ENCODE measurements at regions not wholly inside any gene's neighbourhood (a gene's known extent, or its start where the extent isn't known, plus 50 kb on each side); places are given as distances from the start of the nearest gene placed in this dataset.
A peak's percentile ranks its signal among the peaks of the same experiment; 100 is the strongest.

DNA sequence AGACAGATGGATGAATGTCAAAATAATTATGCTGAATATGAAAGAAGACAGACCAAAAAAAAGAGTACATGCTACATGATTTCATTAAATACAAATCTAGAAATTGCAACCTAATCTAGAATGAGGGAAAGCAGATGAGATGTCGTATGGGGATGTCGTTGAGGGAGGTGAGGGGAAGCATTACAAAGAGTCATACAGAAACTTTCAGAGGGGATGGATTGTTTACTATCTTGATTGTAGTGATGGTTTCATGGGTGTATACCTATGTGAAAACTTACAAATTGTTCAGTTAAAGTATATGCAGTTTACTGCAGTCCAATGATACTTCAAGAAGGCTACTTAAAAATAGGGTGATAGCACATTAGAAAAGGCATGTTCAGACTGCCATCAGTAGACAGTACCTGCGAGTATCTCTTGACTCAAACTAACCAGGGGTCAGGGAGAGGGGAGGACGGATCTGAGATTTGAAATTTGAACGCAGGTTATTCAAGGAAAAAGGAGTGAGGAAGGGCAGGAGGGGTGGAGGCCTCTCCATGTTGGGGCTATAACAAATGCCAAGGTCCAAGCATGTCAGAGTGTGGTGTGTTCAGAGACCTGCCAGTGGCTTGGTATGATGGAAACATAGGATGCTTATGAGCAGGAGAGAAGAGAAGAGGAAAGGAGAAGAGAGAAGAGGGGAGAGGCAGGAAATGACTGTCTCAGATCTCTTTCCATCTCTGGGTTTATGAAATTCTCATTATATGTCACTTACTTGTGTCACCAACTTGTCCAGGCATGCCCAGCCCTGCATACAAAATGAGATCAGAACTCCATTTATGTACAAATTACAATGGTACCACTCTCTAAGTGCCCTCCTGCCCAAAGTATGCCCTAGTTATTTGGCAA is 257.3 kb upstream of the CXCR4 start:
- Mint-ChIP-seq H3K27me3 (ENCODE audit: low read depth) (no peaks in the 10 kb centered on the region), H3K4me1 (ENCODE audit: low read depth) (peaks cover 48% of the 10 kb centered on the region), H3K36me3 (ENCODE audit: low read depth) (peaks cover 8% of the 10 kb centered on the region), H3K4me3 (peak overlapping the region; percentile 52), H3K9me3 (no peaks in the 10 kb centered on the region), H3K27ac (peak overlapping the region; percentile 92)

DNA sequence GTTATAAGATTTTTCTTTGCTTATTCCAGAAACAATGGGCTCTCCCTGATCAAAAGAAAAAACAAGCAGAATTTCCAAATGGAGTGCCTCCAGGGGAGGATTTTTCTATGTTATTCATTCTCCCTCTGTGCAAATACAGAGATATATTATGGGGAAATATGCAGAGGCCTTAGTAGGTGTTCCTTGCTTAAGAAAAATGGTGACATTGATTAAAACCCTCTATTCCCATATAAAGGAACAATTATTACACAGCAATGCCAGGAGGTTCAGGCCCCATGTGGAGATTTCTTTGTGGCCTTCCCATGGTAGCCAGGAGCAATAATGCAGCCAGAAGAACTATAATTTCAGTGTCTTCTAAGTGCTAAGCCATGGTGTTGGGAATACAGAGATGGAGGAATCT is 255.9 kb upstream of the CXCR4 start:
- peaks cover 4% of the 10 kb centered on the region for H3K9me3 Mint-ChIP-seq
- H3K4me1 Mint-ChIP-seq (ENCODE audit: low read depth): peaks cover 49% of the 10 kb centered on the region
- no peak overlapping the region for H3K4me3 Mint-ChIP-seq
- H3K27me3 Mint-ChIP-seq (ENCODE audit: low read depth): no peaks in the 10 kb centered on the region
- peaks cover 10% of the 10 kb centered on the region for H3K36me3 Mint-ChIP-seq (ENCODE audit: low read depth)
- H3K27ac Mint-ChIP-seq: no peak overlapping the region

DNA sequence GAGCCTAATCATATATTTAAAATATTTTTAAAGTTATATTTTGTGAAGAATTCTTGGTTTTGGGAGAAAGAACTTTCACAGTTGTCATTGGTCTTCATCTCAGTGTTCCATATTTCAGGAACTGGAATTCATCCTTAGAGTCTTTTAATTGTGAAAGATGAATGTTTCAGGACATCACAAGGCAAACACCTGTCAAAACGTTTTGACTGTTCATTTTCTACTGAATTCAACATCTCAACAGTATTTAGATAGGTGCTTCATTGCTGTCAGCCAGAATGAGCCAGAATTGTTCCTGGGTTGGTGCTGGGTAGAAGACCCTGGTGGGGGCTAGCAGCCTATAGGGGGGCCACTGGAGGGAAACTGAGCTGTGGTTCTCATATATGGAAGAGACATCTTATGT is 255.1 kb upstream of the CXCR4 start:
- Mint-ChIP-seq H3K36me3 (ENCODE audit: low read depth) (peaks cover 12% of the 10 kb centered on the region), H3K9me3 (peaks cover 7% of the 10 kb centered on the region), H3K27ac (no peak overlapping the region), H3K4me3 (no peak overlapping the region), H3K4me1 (ENCODE audit: low read depth) (peaks cover 44% of the 10 kb centered on the region), H3K27me3 (ENCODE audit: low read depth) (no peaks in the 10 kb centered on the region)

DNA sequence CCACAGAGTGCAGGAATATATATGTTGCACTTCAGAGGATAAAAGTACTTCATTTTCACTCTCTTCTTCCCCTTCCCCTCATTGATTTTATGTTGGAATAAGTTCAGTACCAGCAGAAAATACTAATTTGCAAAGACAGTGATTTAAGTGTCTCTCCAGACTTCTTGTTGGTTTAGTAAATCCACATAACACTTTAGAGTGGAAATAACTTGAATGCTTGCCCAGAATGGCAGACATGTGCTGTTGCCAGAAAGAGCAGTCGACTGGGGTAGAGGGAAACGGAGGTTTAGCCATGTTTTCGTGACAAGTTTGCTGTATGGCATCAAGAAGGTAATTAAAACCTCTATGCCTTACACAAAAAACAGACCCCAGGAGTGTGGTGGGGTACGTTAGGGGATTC is 246.0 kb upstream of the CXCR4 start:
- H3K4me1 Mint-ChIP-seq (ENCODE audit: low read depth): peaks cover 21% of the 10 kb centered on the region
- peaks cover 11% of the 10 kb centered on the region for H3K9me3 Mint-ChIP-seq
- H3K4me3 Mint-ChIP-seq: no peak overlapping the region
- peaks cover 3% of the 10 kb centered on the region for H3K27me3 Mint-ChIP-seq (ENCODE audit: low read depth)
- peaks cover 6% of the 10 kb centered on the region for H3K36me3 Mint-ChIP-seq (ENCODE audit: low read depth)
- H3K27ac Mint-ChIP-seq: no peak overlapping the region

DNA sequence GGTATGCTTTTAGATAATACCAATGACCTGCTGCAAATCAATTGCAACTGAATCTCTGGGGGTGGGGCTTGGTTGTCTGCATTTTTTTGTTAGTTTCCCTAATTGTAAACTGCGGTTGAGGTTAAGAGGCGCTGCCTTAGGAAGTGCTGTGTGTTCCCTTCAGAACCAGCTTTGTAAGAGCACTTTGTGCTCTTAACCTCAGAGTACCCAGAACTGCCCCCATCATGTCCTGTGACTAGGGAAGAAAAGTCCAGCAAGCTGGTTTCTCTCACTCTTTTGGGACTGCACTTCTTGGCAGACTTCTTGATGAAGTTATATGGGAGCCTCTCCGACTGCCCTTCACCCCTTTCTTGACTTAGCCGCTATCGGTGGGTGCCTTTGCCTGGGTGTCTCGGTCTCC is 245.5 kb upstream of the CXCR4 start:
- Mint-ChIP-seq H3K36me3 (ENCODE audit: low read depth) (peaks cover 4% of the 10 kb centered on the region), H3K27me3 (ENCODE audit: low read depth) (peaks cover 3% of the 10 kb centered on the region), H3K4me3 (no peak overlapping the region), H3K4me1 (ENCODE audit: low read depth) (peaks cover 21% of the 10 kb centered on the region), H3K9me3 (peaks cover 8% of the 10 kb centered on the region), H3K27ac (no peak overlapping the region)

DNA sequence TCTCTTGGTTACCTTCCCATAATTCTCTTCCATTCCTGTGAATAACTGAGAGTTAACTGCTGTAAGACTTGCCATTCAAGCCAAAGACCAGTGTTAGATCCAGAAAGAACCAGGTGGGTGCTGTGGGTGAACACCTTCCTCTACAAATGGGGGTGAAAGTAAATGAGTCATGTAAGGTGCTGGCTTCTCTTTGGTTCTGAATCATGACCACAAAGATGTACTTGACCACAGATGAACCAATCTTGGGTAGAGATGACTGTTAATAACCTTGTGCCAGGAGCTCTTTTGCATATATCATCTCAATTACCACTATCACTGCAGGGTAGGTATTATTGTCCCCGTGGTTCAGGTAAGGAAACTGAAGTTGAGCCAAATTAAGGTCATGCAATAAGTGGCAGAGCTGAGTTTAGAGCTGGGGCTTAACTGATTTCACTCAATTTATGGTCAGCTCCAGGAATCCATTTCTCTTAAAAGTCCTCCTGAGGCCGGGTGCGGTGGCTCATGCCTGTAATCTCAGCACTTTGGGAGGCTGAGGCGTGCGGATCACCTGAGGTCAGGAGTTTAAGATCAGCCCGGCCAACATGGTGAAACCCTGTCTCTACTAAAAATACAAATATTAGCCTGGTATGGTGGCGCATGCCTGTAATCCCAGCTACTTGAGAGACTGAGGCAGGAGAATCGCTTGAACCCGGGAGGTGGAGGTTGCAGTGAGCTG is 244.9 kb upstream of the CXCR4 start:
- H3K27ac Mint-ChIP-seq: peak overlapping the region; percentile 6
- peaks cover 3% of the 10 kb centered on the region for H3K27me3 Mint-ChIP-seq (ENCODE audit: low read depth)
- peak overlapping the region; percentile 1 for H3K4me3 Mint-ChIP-seq
- H3K4me1 Mint-ChIP-seq (ENCODE audit: low read depth): peaks cover 21% of the 10 kb centered on the region
- H3K36me3 Mint-ChIP-seq (ENCODE audit: low read depth): peaks cover 3% of the 10 kb centered on the region
- H3K9me3 Mint-ChIP-seq: peaks cover 7% of the 10 kb centered on the region

DNA sequence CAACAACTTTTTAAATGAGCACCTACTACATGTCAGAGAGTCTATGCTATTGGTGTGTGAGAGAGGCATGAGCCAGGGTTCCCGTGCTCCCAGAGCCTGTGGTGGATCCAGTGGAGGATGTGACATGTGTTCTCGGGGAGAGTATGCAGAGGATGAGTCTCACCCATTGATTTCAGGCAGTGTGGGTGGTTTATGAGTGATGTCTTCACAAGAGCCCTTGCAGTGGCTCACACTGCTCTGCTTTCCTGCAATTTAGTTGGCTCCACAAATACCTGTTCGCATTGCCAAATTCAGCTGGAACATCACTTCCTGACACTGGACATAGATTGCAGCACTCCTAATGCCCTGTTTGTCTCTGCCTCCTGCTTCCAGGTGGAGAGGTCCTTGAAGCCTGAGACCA is 243.6 kb upstream of the CXCR4 start:
- Mint-ChIP-seq H3K9me3 (no peaks in the 10 kb centered on the region), H3K36me3 (ENCODE audit: low read depth) (no peaks in the 10 kb centered on the region), H3K4me1 (ENCODE audit: low read depth) (peaks cover 21% of the 10 kb centered on the region), H3K27ac (no peak overlapping the region), H3K4me3 (no peak overlapping the region), H3K27me3 (ENCODE audit: low read depth) (peaks cover 3% of the 10 kb centered on the region)

DNA sequence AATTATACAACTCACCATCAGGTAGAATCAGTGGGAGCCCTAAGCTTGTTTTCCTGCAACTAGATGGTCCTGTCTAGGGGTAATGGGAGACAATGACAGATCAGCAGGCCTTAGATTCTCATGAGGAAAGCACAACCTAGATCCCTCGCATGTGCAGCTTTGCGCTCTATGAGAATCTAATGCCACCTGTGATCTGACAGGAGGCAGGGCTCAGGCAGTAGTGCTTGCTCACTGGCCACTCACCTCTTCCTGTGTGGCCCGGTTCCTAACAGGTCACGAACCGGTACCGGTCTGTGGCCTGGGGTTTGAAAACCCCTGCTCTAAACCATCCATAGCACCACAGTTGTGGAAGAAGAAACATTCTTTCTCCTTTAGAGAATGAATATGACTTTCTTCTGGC is 242.8 kb upstream of the CXCR4 start:
- Mint-ChIP-seq H3K27me3 (ENCODE audit: low read depth) (peaks cover 8% of the 10 kb centered on the region), H3K36me3 (ENCODE audit: low read depth) (no peaks in the 10 kb centered on the region), H3K4me3 (no peak overlapping the region), H3K4me1 (ENCODE audit: low read depth) (peaks cover 21% of the 10 kb centered on the region), H3K9me3 (no peaks in the 10 kb centered on the region), H3K27ac (no peak overlapping the region)

DNA sequence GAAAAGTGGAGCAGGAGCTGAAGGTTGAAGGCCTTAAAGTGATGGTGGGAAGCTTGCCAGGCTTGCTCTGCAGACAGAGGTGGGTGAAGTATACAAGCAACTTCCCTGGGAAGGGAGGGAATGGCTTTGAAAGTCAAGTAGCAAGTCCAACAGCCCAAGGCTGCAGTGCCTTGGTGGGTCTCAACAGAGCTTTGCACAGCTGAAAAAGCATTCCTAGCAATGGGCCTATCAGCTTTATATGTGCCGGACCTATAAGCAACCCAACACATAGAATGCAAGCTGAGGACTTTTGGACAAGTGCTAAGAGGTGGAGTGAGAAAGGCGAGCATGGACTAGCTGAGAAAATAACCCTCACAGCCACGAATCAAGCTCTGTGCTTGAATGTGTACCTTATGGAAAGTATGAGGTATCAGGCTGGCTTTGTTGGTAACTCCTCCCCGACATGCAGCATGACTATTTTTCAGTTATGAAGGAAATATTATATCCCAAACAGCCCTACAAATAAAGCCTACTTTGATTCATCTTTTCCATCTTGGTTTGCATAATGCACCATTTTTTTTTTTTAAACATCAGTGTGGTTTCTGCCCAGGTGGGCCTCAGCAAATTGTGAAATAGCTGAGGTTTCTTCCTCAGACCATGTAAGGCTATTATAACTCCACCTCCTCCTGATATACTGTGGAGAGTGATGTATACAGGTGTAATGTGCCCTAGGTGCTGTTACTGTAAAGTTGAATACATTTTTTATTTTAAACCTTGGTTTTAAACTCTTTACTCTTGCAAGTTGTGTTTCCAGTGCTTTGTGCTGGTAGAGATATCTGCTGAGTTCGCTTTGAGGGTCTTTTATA is 241.4 kb upstream of the CXCR4 start:
- H3K27ac Mint-ChIP-seq: no peak overlapping the region
- peaks cover 21% of the 10 kb centered on the region for H3K4me1 Mint-ChIP-seq (ENCODE audit: low read depth)

DNA sequence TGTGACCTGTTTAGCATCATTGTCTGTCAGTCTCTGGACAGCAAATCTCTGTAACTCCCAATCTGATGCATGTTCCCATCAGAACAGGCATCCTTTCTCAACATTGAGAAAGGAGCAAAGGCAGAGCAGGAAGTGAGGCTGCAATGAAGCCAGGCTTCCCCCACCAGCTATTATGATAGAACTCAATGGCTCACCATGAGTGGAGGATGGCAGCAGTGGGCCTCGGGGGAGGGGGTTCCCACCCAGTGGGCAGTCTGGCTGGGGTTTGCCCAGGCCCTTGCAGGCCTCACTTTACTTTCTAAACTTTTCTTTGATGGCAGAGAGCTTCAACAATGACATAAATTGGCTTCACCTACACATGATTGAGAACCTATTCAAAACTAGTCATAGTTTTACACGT is 240.6 kb upstream of the CXCR4 start:
- peaks cover 7% of the 10 kb centered on the region for H3K27me3 Mint-ChIP-seq (ENCODE audit: low read depth)
- no peak overlapping the region for H3K27ac Mint-ChIP-seq
- no peaks in the 10 kb centered on the region for H3K9me3 Mint-ChIP-seq
- H3K4me3 Mint-ChIP-seq: no peak overlapping the region
- peaks cover 16% of the 10 kb centered on the region for H3K4me1 Mint-ChIP-seq (ENCODE audit: low read depth)
- no peaks in the 10 kb centered on the region for H3K36me3 Mint-ChIP-seq (ENCODE audit: low read depth)

More for the DNA sequence above, 241.4 kb upstream of the CXCR4 start:
- Mint-ChIP-seq H3K9me3 (no peaks in the 10 kb centered on the region), H3K36me3 (ENCODE audit: low read depth) (no peaks in the 10 kb centered on the region), H3K27me3 (ENCODE audit: low read depth) (peaks cover 7% of the 10 kb centered on the region), H3K4me3 (no peak overlapping the region)

DNA sequence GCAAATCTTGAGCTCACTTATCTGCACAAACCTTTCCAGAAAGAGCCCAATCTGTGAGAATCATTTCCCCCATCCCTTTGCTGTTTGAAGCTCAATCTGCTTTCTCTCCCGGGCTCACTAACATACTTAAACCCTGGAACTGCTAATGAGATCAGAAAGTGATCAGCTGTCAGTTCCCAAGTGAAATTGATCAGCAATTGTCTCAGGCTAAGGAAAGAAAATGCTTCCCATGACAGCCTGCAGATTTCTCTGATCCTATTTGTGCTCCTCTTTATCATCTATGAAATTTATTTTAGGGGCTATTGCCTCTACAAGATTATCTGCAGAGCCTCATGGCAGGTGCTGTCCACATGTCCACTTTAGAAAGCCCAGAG is 239.0 kb upstream of the CXCR4 start:
- H3K4me3 Mint-ChIP-seq: no peak overlapping the region
- H3K27me3 Mint-ChIP-seq (ENCODE audit: low read depth): peaks cover 7% of the 10 kb centered on the region
- no peak overlapping the region for H3K27ac Mint-ChIP-seq
- H3K36me3 Mint-ChIP-seq (ENCODE audit: low read depth): no peaks in the 10 kb centered on the region
- H3K9me3 Mint-ChIP-seq: no peaks in the 10 kb centered on the region
- peaks cover 7% of the 10 kb centered on the region for H3K4me1 Mint-ChIP-seq (ENCODE audit: low read depth)

DNA sequence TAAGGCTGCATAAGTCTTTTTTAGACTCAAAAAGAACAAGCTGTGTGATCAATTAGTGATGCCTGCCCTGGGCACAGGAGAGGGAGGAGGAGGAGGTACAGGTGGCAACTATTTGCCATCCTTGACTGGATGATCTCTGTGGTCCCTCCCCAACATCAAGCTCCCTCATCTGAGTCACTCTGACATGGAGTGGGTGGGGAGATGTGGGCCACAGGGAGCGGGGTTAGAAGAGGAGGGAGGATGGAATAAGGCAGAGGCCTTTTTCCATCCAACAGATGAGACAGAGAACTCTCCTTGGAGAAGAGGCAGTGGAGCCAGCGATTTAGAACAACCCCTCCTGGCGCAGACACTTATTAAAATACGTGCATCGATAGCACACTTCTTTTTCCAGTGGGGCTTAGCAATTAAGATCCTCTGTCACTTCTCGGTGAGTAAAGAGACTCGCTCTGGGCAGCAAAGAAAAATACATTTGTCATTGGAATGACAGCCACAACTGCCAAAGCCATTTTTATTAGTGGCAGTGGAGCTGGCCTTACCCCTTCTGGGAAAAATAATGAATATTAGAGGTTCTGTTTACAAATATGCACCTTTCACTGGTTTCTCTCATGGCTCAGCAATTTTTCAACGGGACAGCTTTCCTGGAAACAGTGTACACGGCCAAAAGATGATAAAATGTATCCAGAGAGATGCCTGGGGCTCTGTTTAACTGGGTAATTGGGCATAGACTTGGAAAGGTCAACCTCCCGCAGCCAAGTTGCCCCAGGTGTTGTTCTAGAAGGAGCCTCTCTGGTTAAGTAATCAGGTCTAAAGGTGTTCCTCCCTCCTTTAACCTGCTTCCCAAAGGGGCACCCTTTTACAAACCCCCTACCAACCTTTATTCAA is 238.4 kb upstream of the CXCR4 start:
- peaks cover 7% of the 10 kb centered on the region for H3K27me3 Mint-ChIP-seq (ENCODE audit: low read depth)
- H3K36me3 Mint-ChIP-seq (ENCODE audit: low read depth): no peaks in the 10 kb centered on the region
- H3K27ac Mint-ChIP-seq: no peak overlapping the region
- peaks cover 5% of the 10 kb centered on the region for H3K4me1 Mint-ChIP-seq (ENCODE audit: low read depth)
- peaks cover 2% of the 10 kb centered on the region for H3K9me3 Mint-ChIP-seq
- H3K4me3 Mint-ChIP-seq: no peak overlapping the region

DNA sequence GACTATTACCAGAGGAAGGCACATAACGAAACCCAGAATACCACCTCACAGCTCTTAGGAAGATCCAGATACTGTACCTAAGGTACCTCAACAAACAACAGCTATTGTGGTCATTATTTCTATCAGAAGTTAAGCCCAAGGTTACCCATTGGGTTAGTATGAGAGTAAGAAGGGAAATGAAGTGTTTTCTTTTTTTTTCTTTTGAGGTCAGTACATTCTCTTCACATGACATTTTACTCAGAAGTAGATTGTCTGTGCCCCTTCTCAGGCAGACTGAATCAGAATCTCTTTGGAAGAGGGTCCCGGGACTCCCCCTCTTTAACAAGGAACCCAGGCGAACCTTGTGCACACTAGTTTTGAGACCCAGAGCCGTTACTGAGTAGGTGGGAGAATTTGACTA is 233.7 kb upstream of the CXCR4 start:
- peaks cover 17% of the 10 kb centered on the region for H3K9me3 Mint-ChIP-seq
- H3K4me3 Mint-ChIP-seq: no peak overlapping the region
- no peak overlapping the region for H3K27ac Mint-ChIP-seq
- H3K4me1 Mint-ChIP-seq (ENCODE audit: low read depth): no peaks in the 10 kb centered on the region
- peaks cover 7% of the 10 kb centered on the region for H3K27me3 Mint-ChIP-seq (ENCODE audit: low read depth)
- H3K36me3 Mint-ChIP-seq (ENCODE audit: low read depth): no peaks in the 10 kb centered on the region

DNA sequence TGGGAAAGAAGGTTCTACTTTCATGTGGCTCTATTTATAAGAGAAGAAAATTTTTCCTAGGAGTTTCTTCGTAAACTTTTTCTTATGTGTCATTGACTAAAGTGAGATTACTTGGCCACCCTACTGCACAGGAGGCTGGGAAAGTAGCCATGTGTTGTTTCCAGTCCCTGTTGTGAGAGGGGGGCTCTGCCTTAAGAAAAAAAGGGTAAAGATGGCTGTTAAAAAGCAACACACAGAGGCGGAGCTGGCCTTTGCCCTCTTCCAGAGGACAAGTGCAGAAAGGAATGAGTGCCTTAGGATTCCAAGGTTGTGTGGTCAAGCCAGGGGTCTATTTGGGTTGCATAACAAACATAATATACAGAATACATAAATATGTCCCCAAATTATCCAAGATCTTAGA is 230.0 kb upstream of the CXCR4 start:
- Mint-ChIP-seq H3K27ac (no peak overlapping the region), H3K27me3 (ENCODE audit: low read depth) (no peaks in the 10 kb centered on the region), H3K4me1 (ENCODE audit: low read depth) (no peaks in the 10 kb centered on the region), H3K4me3 (no peak overlapping the region), H3K9me3 (peaks cover 17% of the 10 kb centered on the region), H3K36me3 (ENCODE audit: low read depth) (no peaks in the 10 kb centered on the region)
